ENCODE measurements at regions not wholly inside any gene's neighbourhood (a gene's known extent, or its start where the extent isn't known, plus 50 kb on each side); places are given as distances from the start of the nearest gene placed in this dataset.
A peak's percentile ranks its signal among the peaks of the same experiment; 100 is the strongest.

GRCh38 chr21:33974513-33975468 is 59.2 kb upstream of the ATP5PO start:
- peak overlapping the region; percentile 66 for H3K4me3 ChIP-seq (ENCODE audit: low read depth, low read length)
- TF ChIP-seq, protein P1, sequence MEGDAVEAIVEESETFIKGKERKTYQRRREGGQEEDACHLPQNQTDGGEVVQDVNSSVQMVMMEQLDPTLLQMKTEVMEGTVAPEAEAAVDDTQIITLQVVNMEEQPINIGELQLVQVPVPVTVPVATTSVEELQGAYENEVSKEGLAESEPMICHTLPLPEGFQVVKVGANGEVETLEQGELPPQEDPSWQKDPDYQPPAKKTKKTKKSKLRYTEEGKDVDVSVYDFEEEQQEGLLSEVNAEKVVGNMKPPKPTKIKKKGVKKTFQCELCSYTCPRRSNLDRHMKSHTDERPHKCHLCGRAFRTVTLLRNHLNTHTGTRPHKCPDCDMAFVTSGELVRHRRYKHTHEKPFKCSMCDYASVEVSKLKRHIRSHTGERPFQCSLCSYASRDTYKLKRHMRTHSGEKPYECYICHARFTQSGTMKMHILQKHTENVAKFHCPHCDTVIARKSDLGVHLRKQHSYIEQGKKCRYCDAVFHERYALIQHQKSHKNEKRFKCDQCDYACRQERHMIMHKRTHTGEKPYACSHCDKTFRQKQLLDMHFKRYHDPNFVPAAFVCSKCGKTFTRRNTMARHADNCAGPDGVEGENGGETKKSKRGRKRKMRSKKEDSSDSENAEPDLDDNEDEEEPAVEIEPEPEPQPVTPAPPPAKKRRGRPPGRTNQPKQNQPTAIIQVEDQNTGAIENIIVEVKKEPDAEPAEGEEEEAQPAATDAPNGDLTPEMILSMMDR (IDR thresholded peaks at IDR 0.05; ENCODE audit: insufficient read depth, low read depth, low read length, missing control alignments), result no peak
- no peak for DNase-seq (ENCODE audit: low read depth)

DNA sequence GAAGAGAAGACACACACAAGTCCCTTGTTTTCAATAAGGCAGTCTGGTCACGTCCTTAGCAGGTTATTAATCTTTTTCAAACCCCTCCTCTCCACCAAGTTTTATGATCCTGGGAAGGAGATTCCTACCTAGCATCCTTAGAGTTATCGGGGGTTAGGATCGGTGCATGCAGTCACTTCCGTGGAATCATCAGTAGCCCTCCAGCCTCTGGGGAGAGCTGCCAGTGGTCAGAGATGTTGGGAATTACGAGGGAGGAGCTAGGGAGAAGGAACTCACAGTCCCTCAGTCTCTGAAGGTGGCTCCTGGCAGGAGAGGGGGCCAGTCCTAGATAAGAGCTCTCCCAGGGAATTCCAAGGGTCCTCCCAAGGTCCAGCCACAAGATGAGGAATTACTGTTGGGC is 57.7 kb upstream of the ATP5PO start:
- no peak for DNase-seq (ENCODE audit: low read depth)
- H3K4me3 ChIP-seq (ENCODE audit: low read depth, low read length), result no peak overlapping the region
- TF ChIP-seq, protein P1 (IDR thresholded peaks at IDR 0.05; ENCODE audit: insufficient read depth, low read depth, low read length, missing control alignments), result no peak

- DNase-seq (ENCODE audit: low read depth), result no peak
- no peak overlapping the region for H3K4me3 ChIP-seq (ENCODE audit: low read depth, low read length)
- TF ChIP-seq, protein P1 (IDR thresholded peaks at IDR 0.05; ENCODE audit: insufficient read depth, low read depth, low read length, missing control alignments), result no peak
These were observed 56.9 kb upstream of the ATP5PO start for GRCh38 chr21:33972539-33972938.

DNA sequence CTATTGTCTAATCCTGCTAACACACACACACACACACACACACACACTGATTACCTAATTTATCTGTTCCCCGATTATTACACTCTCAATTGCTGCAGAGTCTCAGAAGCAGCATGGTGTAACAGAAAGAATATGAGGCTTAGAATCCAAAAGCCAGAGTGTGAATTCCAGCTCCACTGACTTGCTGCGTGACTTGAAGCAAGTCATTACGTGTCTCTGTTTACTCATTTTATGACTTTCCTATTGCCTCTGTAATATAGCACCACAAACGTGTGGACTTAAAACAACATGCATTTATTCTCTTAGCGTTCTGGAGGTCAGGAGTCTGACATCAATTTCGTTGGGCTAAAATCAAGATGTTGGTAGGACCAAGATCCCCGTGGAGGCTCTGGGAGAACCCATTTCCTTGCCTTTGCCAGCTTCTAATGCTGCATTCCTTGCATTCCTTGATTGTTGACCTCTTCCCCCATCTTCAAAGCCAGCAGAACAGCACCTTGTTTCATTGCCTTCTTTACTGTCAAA is 55.9 kb upstream of the ATP5PO start:
- no peak overlapping the region for H3K4me3 ChIP-seq (ENCODE audit: low read depth, low read length)
- DNase-seq (ENCODE audit: low read depth), result peak; percentile 36
- TF ChIP-seq, protein P1 (IDR thresholded peaks at IDR 0.05; ENCODE audit: insufficient read depth, low read depth, low read length, missing control alignments), result no peak

- TF ChIP-seq, protein P1 (IDR thresholded peaks at IDR 0.05; ENCODE audit: insufficient read depth, low read depth, low read length, missing control alignments), result no peak
- no peak overlapping the region for H3K4me3 ChIP-seq (ENCODE audit: low read depth, low read length)
- no peak for DNase-seq (ENCODE audit: low read depth)
These were observed 54.0 kb upstream of the ATP5PO start for GRCh38 chr21:33969581-33969980.

GRCh38 chr21:33968995-33969348 is 53.4 kb upstream of the ATP5PO start:
- H3K4me3 ChIP-seq (ENCODE audit: low read depth, low read length), result no peak overlapping the region
- no peak for DNase-seq (ENCODE audit: low read depth)
- TF ChIP-seq, protein P1 (IDR thresholded peaks at IDR 0.05; ENCODE audit: insufficient read depth, low read depth, low read length, missing control alignments), result no peak
